GM21825 (cell line): ENCODE measurements at regions not wholly inside any gene's neighbourhood (a gene's known extent, or its start where the extent isn't known, plus 50 kb on each side); places are given as distances from the start of the nearest gene placed in this dataset.

Source experiments
- ATAC-seq: cut with Tn5 transposase; IDR thresholded peaks from one replicate; pipeline ENCODE4 v1.9.1; 2021; ENCODE audit warnings: mild to moderate bottlenecking, moderate library complexity; ENCODE audit not compliant: unreplicated experiment

DNA sequence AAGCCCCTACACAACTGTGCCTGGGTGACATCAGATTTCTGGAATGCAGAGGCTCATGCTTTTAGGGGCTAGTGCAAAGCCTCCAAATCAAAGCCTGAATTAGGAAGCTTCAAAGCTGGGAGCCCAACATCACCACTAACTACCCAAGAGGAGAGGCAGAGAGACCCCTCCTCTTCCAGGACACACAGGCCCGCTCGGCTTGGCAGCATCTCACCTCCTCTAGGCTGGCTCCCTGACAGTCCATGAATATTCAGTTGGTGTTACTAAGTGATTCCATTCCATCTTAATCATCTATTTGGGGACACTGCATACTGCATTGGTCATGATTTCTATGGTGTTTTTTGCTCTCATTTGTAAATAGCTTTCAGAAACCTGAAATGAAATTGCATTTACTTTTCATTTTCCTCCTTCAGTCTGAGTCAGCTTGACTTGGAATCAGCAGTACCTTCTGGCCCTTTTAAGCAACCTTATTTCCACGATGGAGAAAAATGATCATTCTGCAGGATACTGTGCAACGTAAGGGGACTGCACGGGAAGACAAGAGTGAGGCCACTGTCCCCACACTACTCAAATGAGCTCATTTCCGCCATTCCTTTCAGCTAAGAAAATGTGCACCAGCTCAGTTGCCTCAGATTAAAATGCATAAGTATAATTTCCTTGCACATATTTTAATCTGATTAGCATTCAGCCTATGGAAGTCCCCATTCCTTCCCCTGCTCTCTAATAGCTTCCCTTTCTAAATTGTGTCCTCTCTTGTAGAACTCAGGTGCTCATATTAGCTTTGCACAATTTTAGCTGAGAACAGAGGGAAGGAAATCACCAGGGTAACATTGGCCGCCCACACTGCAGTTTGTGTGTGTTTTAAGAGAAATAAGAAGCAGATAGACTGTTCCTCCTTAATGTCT is 219.9 kb downstream of the RFC3 start:
- no peak for ATAC-seq

DNA sequence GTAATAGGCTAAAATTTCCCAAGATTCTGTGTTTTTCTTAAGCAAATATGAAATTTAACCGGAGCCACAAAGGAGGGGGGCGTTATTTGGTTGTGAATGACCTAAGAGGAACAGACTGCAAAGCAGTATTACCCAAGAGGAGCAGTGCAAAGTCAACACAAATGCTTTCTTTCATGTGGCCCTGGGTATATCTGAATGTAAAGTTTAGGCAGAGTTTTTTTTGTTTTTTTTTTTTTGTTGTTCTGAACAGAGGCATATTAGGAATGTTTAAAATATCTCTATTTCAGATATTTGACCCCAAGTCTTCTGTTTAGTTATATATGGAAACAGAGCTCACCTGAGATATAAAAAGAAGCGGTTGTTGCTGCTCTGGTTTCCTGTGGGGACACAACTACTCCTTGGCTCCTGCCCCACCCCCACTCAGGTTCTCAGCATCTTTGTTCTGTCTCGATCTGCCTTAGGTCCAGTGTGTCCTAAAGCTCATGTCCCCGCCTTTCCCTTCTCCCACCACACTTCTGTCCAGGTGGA is 220.7 kb downstream of the RFC3 start:
- ATAC-seq, result no peak

DNA sequence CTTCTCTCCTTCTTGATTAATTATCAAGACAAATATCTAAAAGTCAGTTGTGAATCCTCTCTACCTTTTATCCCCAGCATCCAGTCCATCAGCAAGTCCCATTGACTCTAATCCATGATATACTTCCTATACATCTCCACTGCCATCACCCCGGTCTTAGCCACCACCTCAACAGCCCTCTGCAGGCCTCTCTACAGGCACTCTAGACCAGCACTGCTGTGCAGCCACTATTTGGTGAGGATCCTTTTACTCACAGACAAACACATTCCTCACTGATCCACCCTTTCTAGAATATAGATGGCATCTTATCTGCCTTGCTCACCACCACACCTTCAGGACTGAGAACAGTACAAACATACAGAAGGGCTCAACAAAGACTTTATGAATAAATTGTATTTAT is 221.7 kb downstream of the RFC3 start:
- ATAC-seq, result no peak

DNA sequence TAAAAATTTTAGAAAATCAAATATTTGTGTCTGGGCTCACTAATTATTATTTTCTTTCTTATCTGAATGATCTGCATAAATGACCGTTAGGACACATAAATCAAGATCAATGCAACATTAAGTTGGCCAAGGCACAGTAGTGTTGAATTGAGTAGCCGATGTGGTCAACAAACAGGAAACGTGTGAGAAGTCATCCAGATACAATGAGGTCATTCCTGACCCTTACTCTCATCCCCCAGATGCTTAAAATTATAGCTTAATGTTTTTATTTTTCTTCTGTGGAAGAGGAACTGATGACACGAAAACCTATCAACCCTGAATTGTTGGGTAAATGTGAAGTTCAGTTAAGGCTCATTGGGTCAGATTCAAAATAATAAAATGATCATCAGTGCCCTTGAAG is 222.9 kb downstream of the RFC3 start:
- ATAC-seq, result no peak

GRCh38 chr13:34044041-34044440 is 226.1 kb downstream of the RFC3 start:
- no peak for ATAC-seq

- ATAC-seq, result no peak
Observed at GRCh38 chr13:34044660-34045080, 226.7 kb downstream of the RFC3 start.

- no peak for ATAC-seq
Observed at GRCh38 chr13:34046457-34046856, 228.5 kb downstream of the RFC3 start.

GRCh38 chr13:34048652-34049051 is 230.7 kb downstream of the RFC3 start:
- ATAC-seq, result no peak

DNA sequence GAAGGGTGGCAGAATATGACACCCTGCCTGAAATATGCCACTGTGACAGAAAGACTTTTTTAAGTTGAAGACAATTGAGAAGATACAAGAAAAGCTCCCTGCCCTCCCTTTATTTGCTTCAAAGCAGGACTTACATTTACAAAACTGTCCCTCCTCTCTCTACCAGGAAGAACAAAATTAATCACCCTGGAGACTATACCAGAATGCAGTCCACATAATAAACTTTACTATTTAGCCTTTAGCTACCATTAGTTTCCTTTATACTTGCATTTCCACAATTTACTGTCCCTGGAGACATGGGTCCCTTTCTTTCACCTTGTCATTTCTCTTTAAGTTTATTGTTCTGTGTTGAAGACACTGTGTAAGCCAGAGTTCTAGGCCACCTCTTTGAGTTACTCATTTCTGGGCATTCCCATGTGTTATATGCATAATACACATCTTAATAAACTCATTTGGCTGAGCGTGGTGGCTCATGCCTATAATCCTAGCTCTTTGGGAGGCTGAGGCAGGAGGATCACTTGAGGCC is 238.8 kb downstream of the RFC3 start:
- ATAC-seq, result no peak

- ATAC-seq, result no peak
Observed at GRCh38 chr13:34064456-34065205, 246.7 kb downstream of the RFC3 start.

GRCh38 chr13:34065928-34066327 is 248.0 kb downstream of the RFC3 start:
- no peak for ATAC-seq

- ATAC-seq, result no peak
Observed at GRCh38 chr13:34066344-34066743, 248.4 kb downstream of the RFC3 start.

DNA sequence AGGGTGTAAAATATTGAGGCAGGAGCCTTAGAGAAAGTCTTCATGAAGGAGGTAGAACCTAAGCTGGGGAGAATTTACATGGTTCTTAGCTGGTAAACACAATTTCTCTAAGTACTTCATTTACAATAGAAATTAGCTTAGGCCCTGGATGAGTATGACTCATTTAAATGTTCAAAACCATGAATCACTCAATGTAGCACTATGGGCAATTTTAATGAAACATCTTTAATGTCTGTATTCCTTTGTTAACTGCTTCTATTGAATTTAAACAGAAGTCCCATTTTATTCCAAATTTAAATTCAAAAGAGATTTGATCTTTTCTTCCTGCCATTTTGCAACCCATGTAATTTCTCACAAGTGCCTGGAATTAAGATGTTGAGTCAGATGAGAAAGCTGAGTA is 252.1 kb downstream of the RFC3 start:
- no peak for ATAC-seq

GRCh38 chr13:34070544-34071303 is 252.8 kb downstream of the RFC3 start:
- ATAC-seq, result no peak

DNA sequence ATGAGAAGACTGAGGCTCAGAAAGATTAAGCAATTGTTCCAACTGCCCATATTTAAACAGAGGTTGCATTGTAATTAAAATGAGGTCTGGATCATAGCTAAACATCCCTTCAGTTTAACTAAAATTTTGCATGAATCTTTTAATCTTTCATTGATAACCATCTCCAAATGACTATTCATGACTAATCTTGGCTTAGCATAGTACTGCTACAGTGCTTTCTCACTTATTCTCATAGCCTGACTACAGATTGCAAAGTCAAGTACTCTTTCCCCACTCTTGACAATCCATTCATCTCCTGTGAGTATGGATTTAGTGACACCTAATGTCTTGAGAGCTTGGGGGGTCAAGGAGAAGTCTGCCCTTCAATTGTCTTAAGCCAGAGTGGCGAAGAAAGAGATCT is 258.4 kb downstream of the RFC3 start:
- ATAC-seq, result no peak

- ATAC-seq, result no peak
Observed at GRCh38 chr13:34076943-34077703, 259.2 kb downstream of the RFC3 start.

DNA sequence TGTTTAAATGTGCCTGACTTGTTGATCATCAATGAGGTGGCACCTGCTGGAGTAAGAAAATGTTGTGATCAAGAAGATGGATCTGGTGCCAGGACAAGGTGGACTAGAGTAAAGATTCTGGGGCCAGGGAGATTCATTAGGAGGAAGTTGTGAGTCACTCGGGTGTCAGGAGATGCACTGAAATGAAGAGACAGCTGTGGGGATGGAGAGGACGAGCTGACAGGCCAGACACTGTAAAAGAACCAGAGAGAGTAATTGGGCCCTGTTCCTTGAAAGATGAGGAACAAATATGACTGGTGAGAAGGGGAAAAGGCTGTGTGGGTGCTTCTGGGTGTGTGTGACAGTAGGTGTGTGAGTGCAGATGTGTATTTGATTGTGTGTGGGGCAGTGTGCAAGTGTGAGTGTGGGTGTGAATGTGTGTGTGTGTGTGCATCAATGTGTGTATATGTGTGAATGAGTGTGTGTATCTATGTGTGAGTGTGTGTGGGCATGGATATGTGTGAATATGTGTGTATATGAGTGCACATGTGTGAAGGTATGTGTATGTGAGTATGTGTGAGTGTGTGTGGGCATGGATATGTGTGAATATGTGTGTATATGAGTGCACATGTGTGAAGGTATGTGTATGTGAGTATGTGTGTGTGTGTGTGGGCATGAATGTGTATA is 260.5 kb downstream of the RFC3 start:
- ATAC-seq, result no peak

DNA sequence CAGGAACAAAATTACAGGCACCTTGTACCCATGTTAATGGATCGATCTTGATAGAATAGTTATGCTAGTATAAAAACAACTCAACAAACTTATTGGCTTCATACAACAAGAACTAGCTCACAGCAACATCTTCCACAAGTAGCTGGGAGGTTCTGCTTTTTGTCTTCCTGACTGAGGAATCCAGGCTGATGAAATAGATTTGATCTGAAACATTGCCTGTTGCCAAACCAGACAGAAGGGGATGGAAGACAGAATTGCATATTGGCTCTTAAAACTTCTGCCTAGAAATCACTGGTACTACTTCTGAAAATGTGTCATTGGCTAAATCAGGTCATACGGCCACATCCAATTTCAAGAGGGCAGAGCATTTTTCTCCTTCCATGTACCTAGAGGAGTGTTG is 267.3 kb downstream of the RFC3 start:
- ATAC-seq, result no peak

- peak; percentile 43 for ATAC-seq
Observed at GRCh38 chr13:34086281-34086680, 268.3 kb downstream of the RFC3 start.

DNA sequence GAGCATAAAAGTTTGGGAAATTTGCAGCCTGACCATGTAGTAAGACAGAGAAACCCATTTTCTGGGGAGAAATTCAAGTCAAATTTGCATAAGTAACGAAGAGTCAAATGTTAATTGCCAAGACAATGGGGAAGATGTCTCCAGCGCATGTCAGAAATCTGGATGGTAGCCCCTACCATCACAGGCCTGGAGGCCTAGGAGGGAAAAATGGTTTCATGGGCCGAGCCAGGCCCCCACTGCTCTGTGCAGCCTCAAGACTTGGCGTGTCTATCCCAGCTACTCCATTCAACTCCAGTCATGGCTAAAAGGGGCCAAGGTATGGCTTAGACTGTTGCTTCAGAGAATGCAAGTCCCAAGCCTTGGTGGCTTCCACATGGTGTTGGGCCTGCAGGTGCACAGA is 269.8 kb downstream of the RFC3 start:
- no peak for ATAC-seq
